GM12864 (cell line): ENCODE measurements at regions not wholly inside any gene's neighbourhood (a gene's known extent, or its start where the extent isn't known, plus 50 kb on each side); places are given as distances from the start of the nearest gene placed in this dataset.
"Not testable (repeated sequence)": the region's sequence is repeated elsewhere in the genome, so short reads cannot be mapped to it uniquely, and the experiment has no call there.

Experiments used
- DNase-seq: peaks from one replicate; pipeline ENCODE4 v3.0.0-alpha.2; 2011; ENCODE audit warnings: low read depth
- H3K4me3 ChIP-seq: 2 replicates; pipeline ENCODE4 v1.5.1; 2011; ENCODE audit warnings: mild to moderate bottlenecking, low read depth, low read length, control low read depth
- CTCF ChIP-seq: IDR thresholded peaks from 2 replicates; pipeline ENCODE4 v1.5.1; 2011; ENCODE audit warnings: low read depth, mild to moderate bottlenecking, moderate library complexity, low read length, control low read depth, inconsistent platforms; ENCODE audit errors: missing control alignments

DNA sequence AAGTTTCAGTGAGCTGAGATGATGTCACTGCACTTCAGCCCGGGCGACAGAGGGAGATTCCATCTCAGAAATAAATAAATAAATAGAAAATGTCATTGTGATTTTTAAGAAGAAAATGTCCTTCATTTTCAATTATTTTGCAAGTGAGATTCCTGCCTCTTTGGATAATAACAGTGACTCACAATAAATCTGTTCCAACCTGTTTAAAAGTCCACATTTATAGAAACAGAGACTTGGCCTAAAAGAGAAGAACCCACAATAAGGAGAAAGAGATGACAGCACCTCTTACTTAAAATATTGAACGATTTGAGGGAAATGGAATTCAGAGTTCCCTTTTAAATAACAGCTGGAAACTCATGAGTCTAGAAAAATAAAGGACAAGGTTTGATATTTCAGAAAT, 373.4 kb upstream of the NOX3 start:
- DNase-seq = no peak
- TF ChIP-seq CTCF = no peak
- no peak overlapping the region for H3K4me3 ChIP-seq

DNA sequence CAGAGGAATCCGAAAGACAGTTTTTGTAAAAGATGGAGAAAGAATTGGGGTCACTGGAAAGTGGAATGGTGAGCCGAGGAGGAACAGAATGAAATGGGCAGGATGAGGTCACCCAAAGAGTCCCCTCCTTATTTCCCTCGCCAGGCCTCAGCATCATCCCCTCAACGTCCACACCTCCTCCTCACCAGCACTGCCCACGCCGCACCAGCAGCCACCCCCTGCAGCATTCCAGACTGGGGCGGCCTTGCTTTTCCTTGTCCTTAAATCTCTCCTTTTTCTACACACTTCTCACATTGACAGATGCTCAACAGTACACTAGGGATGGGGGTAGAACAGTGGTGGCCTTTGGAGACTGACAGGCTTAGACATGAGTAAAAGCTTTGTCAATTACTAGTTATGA, 363.1 kb upstream of the NOX3 start:
- TF ChIP-seq CTCF = no peak
- no peak overlapping the region for H3K4me3 ChIP-seq
- no peak for DNase-seq

GRCh38 chr6:155813548-155813947, 357.9 kb upstream of the NOX3 start:
- DNase-seq = no peak
- H3K4me3 ChIP-seq = no peak overlapping the region
- TF ChIP-seq CTCF = no peak

- no peak for TF ChIP-seq CTCF
- H3K4me3 ChIP-seq = no peak overlapping the region
- no peak for DNase-seq
Measured at GRCh38 chr6:155807243-155807642, 351.6 kb upstream of the NOX3 start.

GRCh38 chr6:155801046-155801445, 345.4 kb upstream of the NOX3 start:
- no peak for DNase-seq
- no peak overlapping the region for H3K4me3 ChIP-seq
- TF ChIP-seq CTCF = no peak

- not testable (repeated sequence) for DNase-seq, H3K4me3 ChIP-seq
Measured at GRCh38 chr6:155798876-155799275, 343.2 kb upstream of the NOX3 start.

GRCh38 chr6:155795173-155795796, 339.6 kb upstream of the NOX3 start:
- no peak overlapping the region for H3K4me3 ChIP-seq
- TF ChIP-seq CTCF = no peak
- DNase-seq = no peak
